ENCODE measurements at regions not wholly inside any gene's neighbourhood (a gene's known extent, or its start where the extent isn't known, plus 50 kb on each side); places are given as distances from the start of the nearest gene placed in this dataset.

GRCh38 chr7:54963155-54963554 lies 55.7 kb upstream of the EGFR start:
- no peak for DNase-seq

DNA sequence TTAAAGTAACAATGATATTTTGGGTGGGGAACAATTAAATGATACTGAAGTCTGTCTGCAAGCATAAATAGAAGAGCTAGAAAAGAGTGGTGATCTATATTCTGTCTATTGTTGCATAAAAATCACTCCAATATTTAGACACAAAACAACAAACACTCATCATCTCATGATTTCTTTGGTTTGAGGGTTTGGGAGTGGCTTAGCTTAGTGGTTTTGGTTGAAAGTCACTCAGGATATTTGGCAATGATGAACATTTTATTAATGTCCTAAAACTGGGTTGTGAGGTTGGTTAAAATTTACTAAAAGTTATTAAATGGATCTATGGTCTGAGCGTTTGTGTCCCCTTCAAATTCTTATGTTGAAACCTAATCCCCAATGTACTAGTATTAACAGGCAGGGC lies 54.7 kb upstream of the EGFR start:
- no peak for DNase-seq

DNA sequence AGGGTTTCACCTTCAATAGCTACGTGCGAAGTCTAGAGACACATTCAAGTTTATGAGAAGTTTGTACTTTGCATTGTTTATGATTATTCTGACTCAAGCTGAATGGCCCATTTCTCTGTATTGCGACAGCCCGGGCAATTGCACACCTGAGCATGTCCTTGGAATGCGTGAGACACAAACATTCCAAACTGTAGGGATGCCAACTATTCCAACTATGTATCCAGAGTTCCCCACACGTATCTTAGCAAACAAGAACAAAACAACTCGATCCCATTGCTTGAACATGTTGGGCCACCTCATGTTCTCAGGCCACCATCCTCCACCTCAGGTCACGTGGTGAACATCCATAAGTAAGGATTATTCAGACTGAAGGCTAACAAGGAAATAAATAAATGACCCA lies 51.4 kb upstream of the EGFR start:
- no peak for DNase-seq

- DNase-seq, result no peak
These were observed 50.8 kb upstream of the EGFR start for GRCh38 chr7:54968018-54968417.
